HepG2 (cell line): ENCODE measurements at regions not wholly inside any gene's neighbourhood (a gene's known extent, or its start where the extent isn't known, plus 50 kb on each side); places are given as distances from the start of the nearest gene placed in this dataset.

ENCODE experiments used
- ATAC-seq: fragments of 200-7000 bp; cut with Tn5 transposase; 3 replicates; pipeline ENCODE4 v1.9.1; 2020; ENCODE audit warnings: mild to moderate bottlenecking, moderate library complexity
- BruUV-seq: library from RNA; stranded (reverse); fragments of 400-500 nt; replicated peaks from 2 replicates; lab custom pipeline; 2021; lab: Mats Ljungman, UMichigan
- CTCF ChIA-PET: fragments of 300-600 bp; formaldehyde crosslinking; extraction: SDS; loops from one replicate; lab custom pipeline; 2021; ENCODE audit warnings: low total read pairs, inconsistent platforms, low intra/inter-chr PET ratio; lab: Yijun Ruan, JAX
- POLR2A ChIA-PET: fragments of 350-600 bp; sonication (Branson Sonifier 250); formaldehyde crosslinking; loops from one replicate; lab custom pipeline; 2020; ENCODE audit warnings: antibody characterized with exemption, inconsistent platforms; lab: Yijun Ruan, JAX
- DNase-seq: peaks from one replicate; pipeline ENCODE4 v3.0.0-alpha.2; 2015; ENCODE audit warnings: low spot score
- FAIRE-seq: peaks from 3 replicates; lab custom pipeline; 2011; peaks lifted over from hg19 to GRCh38; lab: Jason Lieb, UNC
- H2AFZ ChIP-seq: one replicate; pipeline ENCODE4 v1.6.1; 2011; ENCODE audit warnings: low read length, inconsistent platforms
- H3K27ac ChIP-seq: fragments of 300-600 bp; 3 replicates; pipeline ENCODE4 v1.8.0; 2011; ENCODE audit warnings: mixed run types, mild to moderate bottlenecking, mixed read lengths, low read length, inconsistent platforms; ENCODE audit not compliant: insufficient read depth; ENCODE audit errors: extremely low read length
- H3K27me3 ChIP-seq, 2 experiments: fragments of 200-600 bp in 1 of 2; 2 replicates in 1 of 2; 3 replicates in 1 of 2; pipeline versions ENCODE4 v1.6.0 to v1.8.0; 2011; ENCODE audit warnings: low read length in 2 of 2, mild to moderate bottlenecking in 2 of 2, moderate library complexity in 2 of 2, inconsistent platforms in 1 of 2; ENCODE audit not compliant: insufficient read depth in 2 of 2, control insufficient read depth in 1 of 2
- H3K36me3 ChIP-seq, 2 experiments: fragments of 200-600 bp in 1 of 2; replicated peaks in 1 of 2; 2 replicates in 1 of 2; 3 replicates in 1 of 2; pipeline versions ENCODE4 v1.5.1 to v1.8.0; 2011; ENCODE audit warnings: low read length in 2 of 2, inconsistent platforms in 1 of 2; ENCODE audit not compliant: insufficient read depth in 2 of 2, control insufficient read depth in 1 of 2
- H3K4me1 ChIP-seq: 2 replicates; pipeline ENCODE4 v1.5.1; 2012; ENCODE audit warnings: low read length, inconsistent platforms; ENCODE audit not compliant: insufficient read depth
- H3K4me2 ChIP-seq: 2 replicates; pipeline ENCODE4 v1.6.0; 2011; ENCODE audit warnings: low read depth, low read length, inconsistent platforms
- H3K4me3 ChIP-seq, 3 experiments: fragments of 200-600 bp in 1 of 3; sonication (generic), shearing (Covaris generic) in 1 of 3; replicated peaks in 1 of 3; 2 replicates each; pipeline ENCODE4 v1.5.1; 2011 to 2016; ENCODE audit warnings: low read length in 3 of 3, inconsistent platforms in 2 of 3, low read depth in 2 of 3, mild to moderate bottlenecking in 2 of 3, control low read depth in 1 of 3, mixed read lengths in 1 of 3; ENCODE audit not compliant: insufficient read depth in 1 of 3
- H3K79me2 ChIP-seq: one replicate; pipeline ENCODE4 v1.6.1; 2011; ENCODE audit warnings: low read length, inconsistent platforms; ENCODE audit not compliant: insufficient read depth
- H3K9ac ChIP-seq: 2 replicates; pipeline ENCODE4 v1.6.0; 2011; ENCODE audit warnings: mild to moderate bottlenecking, low read depth, low read length, inconsistent platforms; ENCODE audit not compliant: insufficient read depth
- H3K9me3 ChIP-seq: 2 replicates; pipeline ENCODE4 v1.5.1; 2012; ENCODE audit warnings: mild to moderate bottlenecking, low read length
- H4K20me1 ChIP-seq: 2 replicates; pipeline ENCODE4 v1.6.0; 2011; ENCODE audit warnings: inconsistent platforms, mild to moderate bottlenecking, low read length, moderate library complexity; ENCODE audit not compliant: insufficient read depth
- ZNF589 ChIP-seq: sonication (generic); formaldehyde crosslinking; conservative IDR thresholded peaks from 2 replicates; pipeline ENCODE4 v1.8.0; 2022; ENCODE audit warnings: mild to moderate bottlenecking, moderate library complexity, missing genetic modification reagents
- ZNF687 ChIP-seq: sonication (generic); formaldehyde crosslinking; IDR thresholded peaks from 2 replicates; pipeline ENCODE4 v1.5.1; 2020; ENCODE audit warnings: mild to moderate bottlenecking, missing genetic modification reagents, moderate library complexity
- ZNF709 ChIP-seq: sonication (generic); formaldehyde crosslinking; IDR thresholded peaks from 2 replicates; pipeline ENCODE4 v1.5.0; 2020; ENCODE audit warnings: mild to moderate bottlenecking, missing genetic modification reagents
- ZNF713 ChIP-seq: sonication (generic); formaldehyde crosslinking; IDR thresholded peaks from 2 replicates; pipeline ENCODE4 v1.4.0; 2020; ENCODE audit warnings: mild to moderate bottlenecking, missing genetic modification reagents
- ZSCAN25 ChIP-seq: sonication (generic); formaldehyde crosslinking; IDR thresholded peaks from 2 replicates; pipeline ENCODE4 v1.8.0; 2022; ENCODE audit warnings: mild to moderate bottlenecking, missing genetic modification reagents
- WGBS: methylation state at CpG from one replicate; pipeline ENCODE4 v1.1.6; 2017; ENCODE audit warnings: low lambda C conversion rate; 5-methylcytosine and 5-hydroxymethylcytosine counted together
- in situ Hi-C: cut with HindIII; loops from 2 replicates; pipeline ENCODE4 v1.10.0; 2017; ENCODE audit warnings: low pct_unique_long_range_greater_than_20kb; ENCODE audit not compliant: extremely low pct_ligation_motif_present
- intact Hi-C: fragments of 100-400 bp; cut with micrococcal nuclease; formaldehyde crosslinking; loops from one replicate; pipeline ENCODE4 v1.10.0; 2022; ENCODE audit not compliant: unreplicated experiment

- intact Hi-C loops (no loop called here), in situ Hi-C loops (no loop called here)
- FAIRE-seq, result no peak
- H3K4me2 ChIP-seq, result no peak overlapping the region
- TF ChIP-seq ZSCAN25, result no peak
- TF ChIP-seq ZNF709 (CRISPR knock-in tag), result 0 out of 2 replicates have a peak, but pooled peaks have one; percentile 26
- peaks cover 36% of the 10 kb centered on the region for H3K4me1 ChIP-seq
- no TSS peak for BruUV-seq
- H3K27me3 ChIP-seq, result no peaks in the 10 kb centered on the region
- no peaks in the 10 kb centered on the region for H3K79me2 ChIP-seq
- no peaks in the 10 kb centered on the region; a peak in 1 of 5 replicates for H3K36me3 ChIP-seq
- POLR2A ChIA-PET, result no interaction called here
- no peak overlapping the region for H3K27ac ChIP-seq
- H2AFZ ChIP-seq, result no peak overlapping the region
- no peaks in the 10 kb centered on the region for H3K9me3 ChIP-seq
- no peak for ATAC-seq
- 100% methylated on average over 5 of the region's 5 CpGs for WGBS
- H3K9ac ChIP-seq, result no peak overlapping the region
- DNase-seq, result no peak
- no peaks in the 10 kb centered on the region for H4K20me1 ChIP-seq
- H3K4me3 ChIP-seq, result no peak overlapping the region
- CTCF ChIA-PET, result no interaction called here
Observed at GRCh38 chr2:8149007-8149405, 532.9 kb upstream of the ID2 start.

- no peak overlapping the region for H3K4me2 ChIP-seq
- H4K20me1 ChIP-seq, result no peaks in the 10 kb centered on the region
- H3K79me2 ChIP-seq, result no peaks in the 10 kb centered on the region
- WGBS, result 95% methylated on average over 9 of the region's 9 CpGs
- in situ Hi-C loops, result no loop called here
- no peak overlapping the region for H3K4me3 ChIP-seq
- H3K27ac ChIP-seq, result no peak overlapping the region
- H3K4me1 ChIP-seq, result peaks cover 25% of the 10 kb centered on the region
- CTCF ChIA-PET, result no interaction called here
- H2AFZ ChIP-seq, result no peak overlapping the region
- TF ChIP-seq ZNF589 (CRISPR knock-in tag) (no peak), ZNF687 (peak; percentile 39; the same call in 1 of the 2 replicates), ZNF713 (no peak)
- FAIRE-seq (no peak), ATAC-seq (no peak), DNase-seq (no peak)
- BruUV-seq, result no TSS peak
- POLR2A ChIA-PET, result no interaction called here
- intact Hi-C loops, result no loop called here
- no peak overlapping the region for H3K9ac ChIP-seq
- no peaks in the 10 kb centered on the region for H3K9me3 ChIP-seq
- H3K36me3 ChIP-seq, result no peaks in the 10 kb centered on the region; a peak in 1 of 5 replicates
- no peaks in the 10 kb centered on the region for H3K27me3 ChIP-seq
Observed at GRCh38 chr2:8149985-8150539, 531.8 kb upstream of the ID2 start.
